ENCODE measurements at regions not wholly inside any gene's neighbourhood (a gene's known extent, or its start where the extent isn't known, plus 50 kb on each side); places are given as distances from the start of the nearest gene placed in this dataset.

DNA sequence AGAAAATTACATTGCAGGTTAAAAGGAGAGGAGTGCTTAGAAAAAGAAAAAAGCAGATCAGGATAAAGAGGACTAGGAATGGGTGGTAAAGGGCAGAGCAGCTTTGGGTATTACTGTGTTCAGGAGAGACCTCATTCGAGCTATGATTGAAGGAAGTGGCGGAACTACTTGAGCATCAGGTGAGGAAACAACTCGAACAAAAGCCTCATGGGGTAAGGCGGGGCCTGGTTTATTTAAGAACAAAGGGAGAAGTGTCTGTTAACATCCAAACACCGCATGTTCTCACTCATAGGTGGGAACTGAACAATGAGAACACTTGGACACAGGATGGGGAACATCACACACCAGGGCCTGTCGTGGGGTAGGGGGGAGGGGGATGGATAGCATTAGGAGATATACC, 444.6 kb upstream of the CCDC196 start:
- TF ChIP-seq E2F4 (IDR thresholded peaks at IDR 0.05; ENCODE audit: low read depth, low read length), result no peak
- no peak for TF ChIP-seq ATF3 (IDR thresholded peaks at IDR 0.05; ENCODE audit: borderline replicate concordance, extremely low read depth, low read depth, low read length)
- no peak for TF ChIP-seq SKIL (IDR thresholded peaks at IDR 0.05; ENCODE audit: low read depth, poor library complexity, severe bottlenecking)
- TF ChIP-seq CBFB (IDR thresholded peaks at IDR 0.05; ENCODE audit: low read depth), result no peak

Data from GM12878 (cell line).